MM.1S (cell line): ENCODE measurements at regions not wholly inside any gene's neighbourhood (a gene's known extent, or its start where the extent isn't known, plus 50 kb on each side); places are given as distances from the start of the nearest gene placed in this dataset.

Experiments
- DNase-seq: peaks from one replicate; pipeline ENCODE4 v3.0.0-alpha.2; 2015
- H2AFZ ChIP-seq: fragments of 300-600 bp; sonication (generic); 2 replicates; pipeline ENCODE4 v1.6.0; 2016; ENCODE audit warnings: antibody characterized with exemption, low read length
- H3F3A ChIP-seq: fragments of 300-600 bp; sonication (generic); 2 replicates; pipeline ENCODE4 v1.6.1; 2016; ENCODE audit warnings: mild to moderate bottlenecking, antibody characterized with exemption, low read length, moderate library complexity, mixed read lengths; ENCODE audit not compliant: insufficient read depth
- H3K27ac ChIP-seq: fragments of 300-600 bp; sonication (generic); 2 replicates; pipeline ENCODE4 v1.5.1; 2016; ENCODE audit warnings: mild to moderate bottlenecking, low read length
- H3K27me3 ChIP-seq: fragments of 300-600 bp; sonication (generic); replicated peaks from 2 replicates; pipeline ENCODE4 v1.6.0; 2016; ENCODE audit warnings: low read length; ENCODE audit not compliant: insufficient read depth
- H3K36me3 ChIP-seq: fragments of 300-600 bp; sonication (generic); replicated peaks from 2 replicates; pipeline ENCODE4 v1.6.1; 2016; ENCODE audit warnings: mild to moderate bottlenecking, low read length, mixed read lengths; ENCODE audit not compliant: insufficient read depth
- H3K4me1 ChIP-seq: fragments of 300-600 bp; sonication (generic); 2 replicates; pipeline ENCODE4 v1.6.1; 2016; ENCODE audit warnings: low read length, mixed read lengths
- H3K4me2 ChIP-seq: fragments of 300-600 bp; sonication (generic); 2 replicates; pipeline ENCODE4 v1.6.0; 2016; ENCODE audit warnings: low read depth, low read length
- H3K4me3 ChIP-seq: fragments of 300-600 bp; sonication (generic); 2 replicates; pipeline ENCODE4 v1.5.1; 2016; ENCODE audit warnings: low read length, mixed read lengths
- H3K79me2 ChIP-seq: fragments of 300-600 bp; sonication (generic); 2 replicates; pipeline ENCODE4 v1.6.1; 2016; ENCODE audit warnings: mixed run types, low read length, mixed read lengths
- H3K9ac ChIP-seq: fragments of 300-600 bp; sonication (generic); 2 replicates; pipeline ENCODE4 v1.6.1; 2016; ENCODE audit warnings: low read length, mixed read lengths
- H3K9me2 ChIP-seq: fragments of 300-600 bp; sonication (generic); replicated peaks from 2 replicates; pipeline ENCODE4 v1.6.1; 2016; ENCODE audit warnings: mild to moderate bottlenecking, low read length, mixed read lengths; ENCODE audit not compliant: insufficient read depth
- H3K9me3 ChIP-seq: fragments of 300-600 bp; sonication (generic); replicated peaks from 2 replicates; pipeline ENCODE4 v1.6.1; 2016; ENCODE audit warnings: mild to moderate bottlenecking, low read length, mixed read lengths; ENCODE audit not compliant: insufficient read depth
- H4K20me1 ChIP-seq: fragments of 300-600 bp; sonication (generic); 2 replicates; pipeline ENCODE4 v1.6.1; 2016; ENCODE audit warnings: mild to moderate bottlenecking, low read length, moderate library complexity, mixed read lengths; ENCODE audit not compliant: insufficient read depth
- EZH2 ChIP-seq: fragments of 300-600 bp; sonication (generic); optimal IDR thresholded peaks from 2 replicates; pipeline ENCODE3; 2017; ENCODE audit warnings: low read depth, mild to moderate bottlenecking, antibody characterized with exemption, low read length, mixed read lengths
- EZH2phosphoT487 ChIP-seq: fragments of 300-600 bp; sonication (generic); IDR thresholded peaks from 2 replicates; pipeline ENCODE4 v1.6.1; 2018; ENCODE audit warnings: antibody characterized with exemption, low read length
- TF ChIP-seq, protein P1 (sequence below): fragments of 300-600 bp; sonication (generic); IDR thresholded peaks from 2 replicates; pipeline ENCODE4 v1.5.1; 2016; ENCODE audit warnings: antibody characterized with exemption, low read length, mixed read lengths

DNA sequence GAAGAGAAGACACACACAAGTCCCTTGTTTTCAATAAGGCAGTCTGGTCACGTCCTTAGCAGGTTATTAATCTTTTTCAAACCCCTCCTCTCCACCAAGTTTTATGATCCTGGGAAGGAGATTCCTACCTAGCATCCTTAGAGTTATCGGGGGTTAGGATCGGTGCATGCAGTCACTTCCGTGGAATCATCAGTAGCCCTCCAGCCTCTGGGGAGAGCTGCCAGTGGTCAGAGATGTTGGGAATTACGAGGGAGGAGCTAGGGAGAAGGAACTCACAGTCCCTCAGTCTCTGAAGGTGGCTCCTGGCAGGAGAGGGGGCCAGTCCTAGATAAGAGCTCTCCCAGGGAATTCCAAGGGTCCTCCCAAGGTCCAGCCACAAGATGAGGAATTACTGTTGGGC, 57.7 kb upstream of the ATP5PO start:
- H3K9ac ChIP-seq: no peak overlapping the region
- H2AFZ ChIP-seq: no peak overlapping the region
- H3F3A ChIP-seq: no peaks in the 10 kb centered on the region
- no peaks in the 10 kb centered on the region for H3K9me3 ChIP-seq
- no peaks in the 10 kb centered on the region for H3K27me3 ChIP-seq
- H4K20me1 ChIP-seq: no peaks in the 10 kb centered on the region
- no peaks in the 10 kb centered on the region for H3K36me3 ChIP-seq
- no peak overlapping the region for H3K27ac ChIP-seq
- no peaks in the 10 kb centered on the region for H3K4me1 ChIP-seq
- H3K79me2 ChIP-seq: no peaks in the 10 kb centered on the region
- H3K9me2 ChIP-seq: no peaks in the 10 kb centered on the region
- no peak overlapping the region for H3K4me2 ChIP-seq
- DNase-seq: no peak
- H3K4me3 ChIP-seq: no peak overlapping the region
- TF ChIP-seq, protein P1, sequence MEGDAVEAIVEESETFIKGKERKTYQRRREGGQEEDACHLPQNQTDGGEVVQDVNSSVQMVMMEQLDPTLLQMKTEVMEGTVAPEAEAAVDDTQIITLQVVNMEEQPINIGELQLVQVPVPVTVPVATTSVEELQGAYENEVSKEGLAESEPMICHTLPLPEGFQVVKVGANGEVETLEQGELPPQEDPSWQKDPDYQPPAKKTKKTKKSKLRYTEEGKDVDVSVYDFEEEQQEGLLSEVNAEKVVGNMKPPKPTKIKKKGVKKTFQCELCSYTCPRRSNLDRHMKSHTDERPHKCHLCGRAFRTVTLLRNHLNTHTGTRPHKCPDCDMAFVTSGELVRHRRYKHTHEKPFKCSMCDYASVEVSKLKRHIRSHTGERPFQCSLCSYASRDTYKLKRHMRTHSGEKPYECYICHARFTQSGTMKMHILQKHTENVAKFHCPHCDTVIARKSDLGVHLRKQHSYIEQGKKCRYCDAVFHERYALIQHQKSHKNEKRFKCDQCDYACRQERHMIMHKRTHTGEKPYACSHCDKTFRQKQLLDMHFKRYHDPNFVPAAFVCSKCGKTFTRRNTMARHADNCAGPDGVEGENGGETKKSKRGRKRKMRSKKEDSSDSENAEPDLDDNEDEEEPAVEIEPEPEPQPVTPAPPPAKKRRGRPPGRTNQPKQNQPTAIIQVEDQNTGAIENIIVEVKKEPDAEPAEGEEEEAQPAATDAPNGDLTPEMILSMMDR: no peak
- TF ChIP-seq EZH2phosphoT487 (no peak), EZH2 (no peak)

DNA sequence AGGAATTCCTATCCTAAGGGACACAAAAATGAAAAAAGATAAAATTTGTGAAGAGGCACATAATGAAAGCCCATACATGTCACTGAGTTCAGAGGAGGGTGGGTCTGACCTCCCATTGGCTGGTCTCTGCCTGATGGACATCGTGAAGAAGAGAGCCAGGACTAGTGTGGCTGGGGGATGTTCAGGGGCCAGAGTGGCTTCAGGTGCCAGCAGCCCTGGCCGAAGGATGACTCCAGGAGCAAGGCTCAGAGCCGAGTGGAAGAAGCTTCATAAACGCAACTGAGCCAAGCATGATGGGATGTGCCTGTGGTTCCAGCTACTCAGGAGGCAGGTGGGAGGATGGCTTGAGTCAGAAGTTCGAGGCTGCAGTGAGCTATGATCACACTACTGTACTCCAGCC, 56.9 kb upstream of the ATP5PO start:
- H3K4me1 ChIP-seq: no peaks in the 10 kb centered on the region
- H3K36me3 ChIP-seq: no peaks in the 10 kb centered on the region
- no peak overlapping the region for H3K4me2 ChIP-seq
- H3F3A ChIP-seq: no peaks in the 10 kb centered on the region
- H4K20me1 ChIP-seq: no peaks in the 10 kb centered on the region
- H3K27ac ChIP-seq: no peak overlapping the region
- no peak overlapping the region for H2AFZ ChIP-seq
- TF ChIP-seq, protein P1: no peak
- TF ChIP-seq EZH2 (no peak), EZH2phosphoT487 (no peak)
- H3K9ac ChIP-seq: no peak overlapping the region
- H3K79me2 ChIP-seq: no peaks in the 10 kb centered on the region
- H3K4me3 ChIP-seq: no peak overlapping the region
- DNase-seq: no peak
- H3K9me3 ChIP-seq: no peaks in the 10 kb centered on the region
- H3K9me2 ChIP-seq: no peaks in the 10 kb centered on the region
- no peaks in the 10 kb centered on the region for H3K27me3 ChIP-seq

DNA sequence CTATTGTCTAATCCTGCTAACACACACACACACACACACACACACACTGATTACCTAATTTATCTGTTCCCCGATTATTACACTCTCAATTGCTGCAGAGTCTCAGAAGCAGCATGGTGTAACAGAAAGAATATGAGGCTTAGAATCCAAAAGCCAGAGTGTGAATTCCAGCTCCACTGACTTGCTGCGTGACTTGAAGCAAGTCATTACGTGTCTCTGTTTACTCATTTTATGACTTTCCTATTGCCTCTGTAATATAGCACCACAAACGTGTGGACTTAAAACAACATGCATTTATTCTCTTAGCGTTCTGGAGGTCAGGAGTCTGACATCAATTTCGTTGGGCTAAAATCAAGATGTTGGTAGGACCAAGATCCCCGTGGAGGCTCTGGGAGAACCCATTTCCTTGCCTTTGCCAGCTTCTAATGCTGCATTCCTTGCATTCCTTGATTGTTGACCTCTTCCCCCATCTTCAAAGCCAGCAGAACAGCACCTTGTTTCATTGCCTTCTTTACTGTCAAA, 55.9 kb upstream of the ATP5PO start:
- DNase-seq: no peak
- H4K20me1 ChIP-seq: no peaks in the 10 kb centered on the region
- no peaks in the 10 kb centered on the region for H3K36me3 ChIP-seq
- TF ChIP-seq, protein P1: no peak
- TF ChIP-seq EZH2 (no peak), EZH2phosphoT487 (no peak)
- H2AFZ ChIP-seq: no peak overlapping the region
- H3K4me1 ChIP-seq: no peaks in the 10 kb centered on the region
- H3K27me3 ChIP-seq: no peaks in the 10 kb centered on the region
- no peak overlapping the region for H3K27ac ChIP-seq
- no peak overlapping the region for H3K4me3 ChIP-seq
- H3K9ac ChIP-seq: no peak overlapping the region
- no peaks in the 10 kb centered on the region for H3K79me2 ChIP-seq
- no peaks in the 10 kb centered on the region for H3K9me3 ChIP-seq
- H3F3A ChIP-seq: no peaks in the 10 kb centered on the region
- no peaks in the 10 kb centered on the region for H3K9me2 ChIP-seq
- H3K4me2 ChIP-seq: no peak overlapping the region
